ENCODE measurements at regions not wholly inside any gene's neighbourhood (a gene's known extent, or its start where the extent isn't known, plus 50 kb on each side); places are given as distances from the start of the nearest gene placed in this dataset.

GRCh38 chr3:167120828-167121227 lies 259.3 kb downstream of the ZBBX start:
- TF ChIP-seq, protein P1, sequence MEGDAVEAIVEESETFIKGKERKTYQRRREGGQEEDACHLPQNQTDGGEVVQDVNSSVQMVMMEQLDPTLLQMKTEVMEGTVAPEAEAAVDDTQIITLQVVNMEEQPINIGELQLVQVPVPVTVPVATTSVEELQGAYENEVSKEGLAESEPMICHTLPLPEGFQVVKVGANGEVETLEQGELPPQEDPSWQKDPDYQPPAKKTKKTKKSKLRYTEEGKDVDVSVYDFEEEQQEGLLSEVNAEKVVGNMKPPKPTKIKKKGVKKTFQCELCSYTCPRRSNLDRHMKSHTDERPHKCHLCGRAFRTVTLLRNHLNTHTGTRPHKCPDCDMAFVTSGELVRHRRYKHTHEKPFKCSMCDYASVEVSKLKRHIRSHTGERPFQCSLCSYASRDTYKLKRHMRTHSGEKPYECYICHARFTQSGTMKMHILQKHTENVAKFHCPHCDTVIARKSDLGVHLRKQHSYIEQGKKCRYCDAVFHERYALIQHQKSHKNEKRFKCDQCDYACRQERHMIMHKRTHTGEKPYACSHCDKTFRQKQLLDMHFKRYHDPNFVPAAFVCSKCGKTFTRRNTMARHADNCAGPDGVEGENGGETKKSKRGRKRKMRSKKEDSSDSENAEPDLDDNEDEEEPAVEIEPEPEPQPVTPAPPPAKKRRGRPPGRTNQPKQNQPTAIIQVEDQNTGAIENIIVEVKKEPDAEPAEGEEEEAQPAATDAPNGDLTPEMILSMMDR (IDR thresholded peaks at IDR 0.05 in 4 of 5, conservative IDR thresholded peaks at IDR 0.05 in 1 of 5): no peak
- TF ChIP-seq POLR2A (IDR thresholded peaks at IDR 0.05): no peak

All from gastrocnemius medialis (tissue), 4 donors.